DOHH2 (cell line): ENCODE measurements at regions not wholly inside any gene's neighbourhood (a gene's known extent, or its start where the extent isn't known, plus 50 kb on each side); places are given as distances from the start of the nearest gene placed in this dataset.

Source experiments
- CTCF ChIP-seq: fragments of 200-600 bp; sonication (generic); IDR thresholded peaks from one replicate; pipeline ENCODE4 v1.5.1; 2014; ENCODE audit warnings: antibody characterized with exemption, mild to moderate bottlenecking, low read depth, low read length; ENCODE audit not compliant: poor library complexity, severe bottlenecking
- EZH2phosphoT487 ChIP-seq: fragments of 200-600 bp; sonication (generic); IDR thresholded peaks from 2 replicates; pipeline ENCODE4 v1.6.1; 2017; ENCODE audit warnings: borderline replicate concordance, mild to moderate bottlenecking, antibody characterized with exemption, low read length, moderate library complexity, mixed read lengths

GRCh38 chr5:110304176-110304575 lies 422.3 kb downstream of the TMEM232 start:
- TF ChIP-seq CTCF (no peak), EZH2phosphoT487 (no peak)
